PC-9 (cell line): ENCODE measurements at regions not wholly inside any gene's neighbourhood (a gene's known extent, or its start where the extent isn't known, plus 50 kb on each side); places are given as distances from the start of the nearest gene placed in this dataset.
"Not testable (repeated sequence)": the region's sequence is repeated elsewhere in the genome, so short reads cannot be mapped to it uniquely, and the experiment has no call there.

Experiments used
- CTCF ChIP-seq: fragments of 200-600 bp; sonication (generic); conservative IDR thresholded peaks from 2 replicates; pipeline ENCODE4 v1.6.1; 2017; ENCODE audit warnings: mixed run types, antibody characterized with exemption, mild to moderate bottlenecking, moderate library complexity
- EZH2 ChIP-seq: fragments of 200-600 bp; sonication (generic); IDR thresholded peaks from 2 replicates; pipeline ENCODE4 v1.8.0; 2017; ENCODE audit warnings: antibody characterized with exemption, low read depth

- TF ChIP-seq CTCF = peak; percentile 38
- not testable (repeated sequence) for TF ChIP-seq EZH2
Observed at GRCh38 chr4:111164556-111164955, 541.7 kb upstream of the PITX2 start.
